SK-N-MC (cell line): ENCODE measurements at regions not wholly inside any gene's neighbourhood (a gene's known extent, or its start where the extent isn't known, plus 50 kb on each side); places are given as distances from the start of the nearest gene placed in this dataset.

Experiments used
- EZH2 ChIP-seq: fragments of 200-600 bp; sonication (generic); IDR thresholded peaks from one replicate; pipeline ENCODE4 v1.6.1; 2017; ENCODE audit warnings: antibody characterized with exemption
- POLR2AphosphoS5 ChIP-seq: IDR thresholded peaks from 2 replicates; pipeline ENCODE4 v1.6.1; 2012; ENCODE audit warnings: mild to moderate bottlenecking, low read depth, low read length, borderline replicate concordance

DNA sequence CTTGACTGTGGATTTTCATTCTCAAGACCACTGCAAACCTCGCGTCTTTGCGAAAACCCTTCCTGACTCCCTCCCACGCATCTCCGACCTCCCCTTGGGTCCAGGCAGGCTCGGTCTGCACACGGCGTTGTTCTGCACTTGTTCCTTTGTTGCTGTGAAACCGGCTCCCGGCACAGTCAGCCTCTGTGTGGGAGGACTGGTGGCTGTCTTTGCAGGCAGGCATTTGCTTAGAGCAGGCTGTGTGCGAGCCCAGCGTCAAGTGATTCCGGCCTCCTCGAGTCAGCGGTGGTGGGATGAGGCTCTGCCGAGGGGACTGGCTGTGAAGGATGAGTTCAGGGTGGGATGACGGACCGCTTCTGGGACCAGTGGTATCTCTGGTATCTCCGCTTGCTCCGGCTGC, 102.6 kb upstream of the ROPN1 start:
- no peak for TF ChIP-seq POLR2AphosphoS5
- no peak for TF ChIP-seq EZH2
